Muscle layer of colon (tissue), 2 donors: ENCODE measurements at regions not wholly inside any gene's neighbourhood (a gene's known extent, or its start where the extent isn't known, plus 50 kb on each side); places are given as distances from the start of the nearest gene placed in this dataset.

Experiments
- H3K27ac ChIP-seq: one replicate; pipeline ENCODE4 v1.7.0; 2013; ENCODE audit warnings: low read depth, mild to moderate bottlenecking, low read length, moderate library complexity
- H3K27me3 ChIP-seq, 2 donors: one replicate each; pipeline ENCODE4 v1.7.0; 2013; ENCODE audit warnings: low read length in 2 of 2, mild to moderate bottlenecking in 2 of 2; ENCODE audit not compliant: insufficient read depth in 2 of 2, control insufficient read depth in 1 of 2
- H3K36me3 ChIP-seq: one replicate; pipeline ENCODE4 v1.7.0; 2013; ENCODE audit warnings: mild to moderate bottlenecking, low read length; ENCODE audit not compliant: insufficient read depth
- H3K4me1 ChIP-seq: one replicate; pipeline ENCODE4 v1.7.0; 2013; ENCODE audit warnings: mild to moderate bottlenecking, low read length; ENCODE audit not compliant: insufficient read depth
- H3K4me3 ChIP-seq, 2 donors: one replicate each; pipeline ENCODE4 v1.7.0; 2013; ENCODE audit warnings: low read length in 2 of 2, low read depth in 1 of 2, mild to moderate bottlenecking in 1 of 2, moderate library complexity in 1 of 2
- H3K9ac ChIP-seq: one replicate; pipeline ENCODE4 v1.7.0; 2013; ENCODE audit warnings: low read length
- H3K9me3 ChIP-seq: one replicate; pipeline ENCODE4 v1.7.0; 2013; ENCODE audit warnings: mild to moderate bottlenecking, low read length
- donor health status: abdominal sarcoma.
- donor health status: Adenocarcinoma of cecum.

DNA sequence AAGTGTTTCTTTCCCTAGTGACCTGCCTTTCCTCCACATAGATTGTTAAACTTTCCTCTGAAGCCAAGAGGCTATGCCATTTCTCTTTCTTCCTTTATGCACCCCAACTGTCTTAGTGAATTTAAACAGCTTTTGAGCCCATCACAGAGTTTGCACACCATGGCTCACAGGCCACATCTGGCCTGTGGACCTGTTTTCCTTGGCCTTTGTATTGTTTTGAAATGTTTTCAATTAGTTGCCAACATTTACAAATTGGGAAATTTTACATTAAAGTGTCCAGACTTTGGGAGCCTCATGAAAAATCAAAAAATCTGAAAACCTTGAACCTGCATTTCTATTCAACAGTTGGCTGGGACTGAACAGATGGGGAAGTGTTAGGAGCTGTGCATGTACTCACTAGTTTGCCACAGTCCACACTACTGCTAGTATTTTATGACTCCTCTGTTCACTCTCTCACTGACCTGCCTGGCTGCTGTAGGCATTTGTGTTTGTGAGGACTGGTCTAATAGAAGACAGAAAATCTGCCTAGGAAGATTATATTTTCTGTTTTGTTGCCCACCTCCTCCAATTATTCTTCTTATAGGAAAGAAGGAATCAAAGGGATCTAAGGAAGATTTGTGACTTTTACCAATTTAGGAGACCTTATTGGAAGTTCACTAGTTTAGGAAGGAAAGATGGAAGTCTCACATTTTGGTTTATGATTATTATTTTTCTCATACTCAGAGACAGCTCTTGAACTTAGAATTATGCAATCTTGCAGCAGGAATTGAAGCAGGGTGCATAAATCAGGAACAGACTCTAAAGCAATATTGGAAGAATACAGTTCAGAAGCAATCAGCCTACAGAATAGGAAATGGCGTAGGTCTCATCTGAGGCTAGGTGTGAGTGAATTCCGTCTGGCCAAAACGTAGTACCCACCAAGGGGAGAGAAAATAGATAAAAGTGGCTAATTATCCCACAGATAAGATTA, 134.7 kb downstream of the HLX start:
- Histone ChIP-seq H3K36me3 (no peaks in the 10 kb centered on the region), H3K9ac (no peak overlapping the region), H3K27ac (no peak overlapping the region), H3K4me3 (no peak overlapping the region), H3K27me3 (no peaks in the 10 kb centered on the region), H3K4me1 (peaks cover 12% of the 10 kb centered on the region), H3K9me3 (no peaks in the 10 kb centered on the region)

DNA sequence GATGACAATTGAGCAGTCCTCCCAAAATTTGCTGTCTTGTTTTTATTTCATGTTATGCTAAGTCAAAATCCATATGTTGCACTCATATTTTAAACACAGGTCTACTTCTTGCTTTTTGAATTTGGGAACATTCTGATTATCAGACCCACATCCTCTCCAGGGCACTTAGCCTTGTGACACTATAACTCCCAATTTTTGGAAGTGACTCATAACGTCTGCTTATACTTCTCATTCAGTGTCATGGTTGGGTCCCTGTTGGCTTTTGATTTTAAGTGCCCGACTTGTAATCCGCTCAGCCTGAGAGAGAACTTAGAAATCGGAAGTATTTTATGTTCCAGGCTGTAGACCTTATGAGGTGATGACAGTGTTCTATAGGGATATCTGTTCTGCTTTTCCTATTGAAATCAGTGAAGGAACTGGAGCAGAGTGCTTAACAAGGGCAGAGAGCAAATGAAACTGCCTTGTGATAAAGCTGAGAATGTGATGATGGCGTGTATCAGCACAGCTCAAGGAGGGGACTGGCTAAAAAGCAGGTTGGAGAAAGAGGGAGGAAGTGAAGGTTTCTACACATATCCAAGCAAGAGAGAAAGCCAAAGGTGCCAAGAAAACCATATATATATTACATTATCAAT, 136.0 kb downstream of the HLX start:
- H3K9ac ChIP-seq = no peak overlapping the region

DNA sequence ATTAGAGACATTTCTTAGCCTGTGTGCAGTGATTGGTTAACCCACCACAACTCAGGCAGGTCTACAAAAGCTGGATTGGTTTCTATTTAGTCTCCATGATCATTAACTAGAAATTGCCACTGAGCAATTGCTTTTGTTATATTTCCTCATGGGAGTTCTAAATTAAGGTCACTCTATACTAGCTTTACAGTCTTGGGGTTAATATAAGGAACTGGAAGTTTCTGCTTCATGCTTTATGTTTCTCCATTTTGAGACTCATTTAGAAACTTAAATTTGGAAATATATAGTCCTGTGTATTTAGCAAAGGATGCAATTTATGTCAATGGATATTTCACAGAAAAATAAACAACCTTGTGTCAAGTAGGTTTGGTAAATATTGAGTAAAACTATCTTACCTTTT, 137.5 kb downstream of the HLX start:
- Histone ChIP-seq H3K9ac (no peak overlapping the region), H3K36me3 (no peaks in the 10 kb centered on the region), H3K4me3 (no peak overlapping the region)

More for the DNA sequence above, 136.0 kb downstream of the HLX start:
- H3K36me3 ChIP-seq = no peaks in the 10 kb centered on the region
- no peak overlapping the region for H3K4me3 ChIP-seq
- no peak overlapping the region for H3K27ac ChIP-seq
- H3K27me3 ChIP-seq = no peaks in the 10 kb centered on the region
- H3K9me3 ChIP-seq = no peaks in the 10 kb centered on the region
- peaks cover 12% of the 10 kb centered on the region for H3K4me1 ChIP-seq

DNA sequence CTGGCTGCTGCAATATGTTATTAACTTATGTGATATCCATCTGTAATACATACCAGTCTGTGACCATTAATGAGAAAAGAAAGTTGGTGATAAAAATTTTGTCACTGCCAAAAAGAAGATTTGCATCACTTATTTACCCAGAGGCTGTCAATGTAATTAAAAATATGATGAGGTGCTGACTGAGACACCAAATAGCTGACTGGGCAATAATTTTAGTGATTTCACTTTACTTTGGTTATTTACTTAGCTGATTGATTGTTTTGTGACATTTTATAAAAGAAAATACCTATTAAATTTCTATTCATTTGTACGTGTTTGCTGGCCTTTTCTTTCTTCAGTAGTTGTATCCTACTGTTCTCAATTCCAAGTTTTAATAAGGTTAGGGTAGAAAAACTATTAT, 139.2 kb downstream of the HLX start:
- H3K9ac ChIP-seq = no peak overlapping the region
- H3K36me3 ChIP-seq = no peaks in the 10 kb centered on the region
- H3K27me3 ChIP-seq = no peaks in the 10 kb centered on the region
- no peak overlapping the region for H3K27ac ChIP-seq
- H3K9me3 ChIP-seq = no peaks in the 10 kb centered on the region
- no peak overlapping the region for H3K4me3 ChIP-seq
- peaks cover 30% of the 10 kb centered on the region for H3K4me1 ChIP-seq

More for the DNA sequence above, 137.5 kb downstream of the HLX start:
- Histone ChIP-seq H3K4me1 (peaks cover 18% of the 10 kb centered on the region), H3K9me3 (no peaks in the 10 kb centered on the region), H3K27ac (no peak overlapping the region), H3K27me3 (no peaks in the 10 kb centered on the region)

DNA sequence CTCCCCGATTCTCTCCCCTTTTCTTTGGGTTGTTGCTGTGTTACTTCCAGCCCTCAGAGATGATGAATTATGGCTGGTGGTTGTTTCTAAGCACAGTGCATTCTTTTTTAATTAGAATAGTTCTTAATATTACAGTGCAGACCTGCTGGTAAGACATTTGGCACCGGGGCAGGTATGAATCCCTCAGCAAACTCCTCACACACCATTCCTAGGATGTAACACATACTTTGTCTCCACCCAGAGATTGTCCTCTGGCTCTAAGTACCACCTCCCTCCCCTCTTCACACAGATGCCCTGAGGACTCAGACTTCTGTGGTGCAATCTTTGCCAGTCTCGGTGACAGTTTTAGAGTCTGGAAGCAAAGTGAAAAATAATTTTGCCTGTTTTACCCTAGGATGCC, 143.1 kb downstream of the HLX start:
- Histone ChIP-seq H3K4me1 (peaks cover 30% of the 10 kb centered on the region), H3K36me3 (no peaks in the 10 kb centered on the region), H3K9ac (no peak overlapping the region), H3K9me3 (no peaks in the 10 kb centered on the region), H3K27ac (no peak overlapping the region), H3K27me3 (no peaks in the 10 kb centered on the region), H3K4me3 (no peak overlapping the region)

DNA sequence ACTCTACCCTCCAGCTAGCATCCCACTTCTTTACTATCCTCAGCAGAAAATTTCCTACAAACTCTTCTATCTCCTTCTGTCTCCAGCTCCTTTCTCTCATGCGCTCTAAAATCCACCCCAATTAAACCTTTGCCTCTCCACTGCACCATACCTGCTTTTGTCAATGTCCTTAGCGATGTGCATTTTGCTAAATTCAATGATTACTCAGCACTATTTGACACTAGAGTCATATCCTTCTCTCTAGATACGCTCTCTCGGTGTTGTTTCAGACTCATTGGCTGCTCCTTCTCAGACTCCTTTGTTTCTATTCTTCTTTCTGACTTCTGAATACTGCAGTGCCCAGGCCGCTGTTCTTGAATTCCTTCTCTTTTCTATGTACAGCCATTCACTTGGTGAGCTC, 144.2 kb downstream of the HLX start:
- H3K4me3 ChIP-seq = no peak overlapping the region
- H3K9me3 ChIP-seq = no peaks in the 10 kb centered on the region
- no peak overlapping the region for H3K9ac ChIP-seq
- H3K27me3 ChIP-seq = no peaks in the 10 kb centered on the region
- peaks cover 31% of the 10 kb centered on the region for H3K4me1 ChIP-seq
- H3K27ac ChIP-seq = no peak overlapping the region
- no peaks in the 10 kb centered on the region for H3K36me3 ChIP-seq

DNA sequence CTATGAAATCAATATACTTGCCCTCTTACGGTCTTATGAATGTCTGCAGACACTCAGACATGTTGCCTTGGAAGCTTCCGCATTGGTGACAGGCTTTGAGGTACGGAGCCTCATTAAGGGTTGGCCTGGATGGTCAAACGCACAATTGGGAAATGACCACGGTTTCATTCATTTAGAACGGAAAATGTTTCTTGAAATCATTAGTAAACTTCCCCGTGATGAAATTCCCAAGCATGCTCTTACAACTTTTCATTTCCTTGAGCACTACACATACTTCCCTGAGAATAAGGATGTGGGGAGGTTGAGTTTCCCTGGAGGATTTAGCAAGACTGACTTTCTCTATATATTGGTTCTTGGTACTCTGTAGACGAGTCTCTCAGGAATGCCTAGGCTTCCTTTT, 146.3 kb downstream of the HLX start:
- no peaks in the 10 kb centered on the region for H3K9me3 ChIP-seq
- no peaks in the 10 kb centered on the region for H3K36me3 ChIP-seq
- no peak overlapping the region for H3K9ac ChIP-seq
- H3K27me3 ChIP-seq = no peaks in the 10 kb centered on the region
- H3K27ac ChIP-seq = no peak overlapping the region
- H3K4me1 ChIP-seq = peaks cover 49% of the 10 kb centered on the region
- no peak overlapping the region for H3K4me3 ChIP-seq

DNA sequence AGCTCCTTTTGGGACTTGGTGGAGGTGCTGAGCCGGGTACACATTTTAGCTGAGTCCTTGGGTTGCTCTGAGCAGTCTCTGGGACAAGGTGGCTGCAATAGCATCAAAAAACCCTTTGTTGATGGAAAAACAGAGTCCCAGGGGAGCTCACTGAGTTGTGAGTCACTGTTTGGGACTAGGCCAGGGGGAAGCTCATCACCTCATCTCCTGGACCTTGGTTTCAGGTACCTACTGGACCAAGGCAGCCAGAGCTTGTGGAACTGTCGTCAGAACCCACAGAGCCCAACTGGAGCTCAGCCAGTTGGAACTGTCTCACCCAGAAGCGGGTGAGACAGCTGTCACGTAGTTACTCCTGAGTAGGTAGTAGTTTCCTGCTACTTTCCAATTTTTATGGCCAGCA, 146.7 kb downstream of the HLX start:
- Histone ChIP-seq H3K27ac (no peak overlapping the region), H3K9me3 (no peaks in the 10 kb centered on the region), H3K4me3 (no peak overlapping the region), H3K9ac (no peak overlapping the region), H3K27me3 (no peaks in the 10 kb centered on the region), H3K4me1 (peaks cover 53% of the 10 kb centered on the region), H3K36me3 (no peaks in the 10 kb centered on the region)

DNA sequence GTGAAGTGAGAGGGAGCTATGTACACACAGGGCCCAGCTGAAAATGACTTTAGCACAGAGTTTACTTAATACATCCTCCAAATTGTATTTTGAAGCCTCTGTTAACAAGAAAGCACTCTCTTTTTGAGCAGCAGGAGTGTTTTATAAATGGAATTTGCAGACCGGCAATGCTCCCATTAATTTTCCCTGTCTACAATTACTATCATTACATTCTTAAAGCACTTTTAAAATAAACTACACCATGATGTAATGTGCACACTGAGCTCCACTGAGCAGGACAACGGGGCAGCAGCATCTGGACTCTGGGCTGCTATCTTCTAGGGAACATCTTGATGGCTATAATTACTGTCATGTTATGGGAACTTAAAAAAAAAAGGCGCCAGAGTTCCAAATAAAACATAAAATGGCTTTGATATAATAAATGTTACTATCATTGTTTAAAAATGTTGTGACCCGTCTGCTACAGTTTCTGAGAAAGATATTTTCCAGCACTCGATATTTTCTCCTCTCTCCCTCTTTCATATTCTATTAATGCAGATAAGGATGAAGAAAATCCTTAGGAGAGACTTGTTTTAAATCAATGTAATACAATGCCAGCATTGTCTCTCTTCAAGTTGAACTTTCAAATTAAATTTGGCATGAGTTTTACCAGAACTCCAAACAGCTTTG, 150.9 kb downstream of the HLX start:
- peak overlapping the region; percentile 77 for H3K27ac ChIP-seq
- H3K9me3 ChIP-seq = no peaks in the 10 kb centered on the region
- H3K4me1 ChIP-seq = peaks cover 68% of the 10 kb centered on the region
- H3K9ac ChIP-seq = no peak overlapping the region
- H3K36me3 ChIP-seq = no peaks in the 10 kb centered on the region
- no peaks in the 10 kb centered on the region for H3K27me3 ChIP-seq
- H3K4me3 ChIP-seq = no peak overlapping the region

DNA sequence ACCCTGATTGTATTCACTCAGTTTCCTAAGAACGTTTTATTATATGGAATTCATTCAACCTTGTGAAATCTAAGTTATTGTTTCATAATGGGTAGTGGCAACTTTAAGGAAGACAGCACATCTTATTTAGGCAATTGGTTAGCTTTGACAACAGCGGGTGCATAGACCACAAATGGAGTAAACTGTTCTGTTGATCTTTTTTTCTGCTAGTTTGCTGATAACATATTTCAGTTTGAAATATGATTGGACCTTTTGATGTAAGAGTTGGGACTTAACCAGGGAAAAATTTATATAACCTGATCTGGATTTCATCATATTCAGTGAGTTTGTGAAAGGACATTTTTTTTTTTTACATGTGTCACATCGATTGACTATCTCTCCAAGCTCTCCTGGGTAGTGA, 151.7 kb downstream of the HLX start:
- Histone ChIP-seq H3K27ac (peak overlapping the region; percentile 77), H3K4me3 (no peak overlapping the region), H3K4me1 (peaks cover 67% of the 10 kb centered on the region)

DNA sequence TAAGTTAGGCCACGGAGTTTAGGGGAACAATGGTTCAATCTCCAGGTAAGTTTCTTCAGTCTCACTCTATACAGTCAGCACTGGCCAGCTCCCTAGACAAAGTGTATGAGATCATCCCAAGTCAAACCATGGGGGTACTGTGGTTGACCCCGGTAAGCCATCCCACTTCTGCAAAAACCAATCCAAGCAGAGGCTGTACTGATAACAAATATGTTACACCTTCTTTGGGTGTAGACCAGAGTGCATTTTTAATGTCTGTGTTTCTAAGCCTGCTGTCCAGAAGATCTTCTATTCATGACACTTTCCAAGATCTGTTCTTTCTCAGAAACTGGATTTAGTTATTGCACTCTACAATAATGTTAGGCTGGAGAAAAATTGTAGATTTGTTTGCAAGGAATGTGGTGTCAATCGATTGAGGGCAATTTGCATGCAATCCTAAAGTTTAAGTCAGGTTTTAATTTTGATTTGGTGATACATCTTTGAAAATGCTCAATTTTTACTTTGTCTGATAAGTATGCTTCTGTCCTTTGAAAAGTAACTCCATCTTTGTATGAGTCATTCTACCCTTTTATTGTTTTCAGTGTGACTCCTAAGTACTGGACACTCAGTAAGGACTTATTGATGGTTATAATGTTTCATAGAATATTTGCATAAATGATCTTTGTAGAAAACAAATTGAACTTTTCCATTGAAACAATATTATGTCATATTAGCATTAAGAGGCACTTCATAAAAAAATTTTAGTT, 152.4 kb downstream of the HLX start:
- peak overlapping the region; percentile 77 for H3K27ac ChIP-seq
- no peaks in the 10 kb centered on the region for H3K9me3 ChIP-seq
- H3K9ac ChIP-seq = no peak overlapping the region
- no peaks in the 10 kb centered on the region for H3K27me3 ChIP-seq
- H3K36me3 ChIP-seq = no peaks in the 10 kb centered on the region
- H3K4me1 ChIP-seq = peaks cover 67% of the 10 kb centered on the region
- no peak overlapping the region for H3K4me3 ChIP-seq

More for the DNA sequence above, 151.7 kb downstream of the HLX start:
- H3K36me3 ChIP-seq = no peaks in the 10 kb centered on the region
- no peaks in the 10 kb centered on the region for H3K9me3 ChIP-seq
- H3K9ac ChIP-seq = no peak overlapping the region
- H3K27me3 ChIP-seq = no peaks in the 10 kb centered on the region
